ENCODE measurements at regions not wholly inside any gene's neighbourhood (a gene's known extent, or its start where the extent isn't known, plus 50 kb on each side); places are given as distances from the start of the nearest gene placed in this dataset.

DNA sequence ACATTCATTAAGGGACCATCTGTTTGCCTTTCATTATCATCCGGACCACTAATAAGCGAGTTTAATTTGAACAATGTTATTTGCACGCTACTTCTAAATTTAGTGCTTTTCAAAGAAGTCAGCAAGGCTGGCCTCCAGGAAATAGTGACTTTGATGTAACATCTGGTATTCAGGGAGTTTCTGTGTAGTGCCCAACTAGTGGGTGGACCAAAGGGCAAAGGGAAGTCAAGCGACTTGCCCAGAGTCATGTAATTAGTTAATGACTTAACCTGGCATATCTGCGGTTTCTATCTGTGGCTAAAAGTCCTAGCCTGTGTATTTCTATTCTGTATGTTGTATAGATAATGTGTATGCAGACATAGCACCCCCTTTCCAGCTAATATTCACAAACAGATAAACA is 56.3 kb upstream of the LCORL start:
- TF ChIP-seq POLR2A (IDR thresholded peaks at IDR 0.05) (no peak), POLR2AphosphoS5 (IDR thresholded peaks at IDR 0.05) (no peak)

All from transverse colon (tissue), 3 donors.